Panc1 (cell line): ENCODE measurements at regions not wholly inside any gene's neighbourhood (a gene's known extent, or its start where the extent isn't known, plus 50 kb on each side); places are given as distances from the start of the nearest gene placed in this dataset.

Experiments used
- CTCF ChIP-seq: fragments of 450-650 bp; IDR thresholded peaks from 2 replicates; pipeline ENCODE4 v1.5.1; 2017; ENCODE audit warnings: mild to moderate bottlenecking
- POLR2AphosphoS5 ChIP-seq: IDR thresholded peaks from 2 replicates; pipeline ENCODE4 v1.6.1; 2012; ENCODE audit warnings: mild to moderate bottlenecking, low read depth, low read length, moderate library complexity
- REST ChIP-seq, 2 experiments: IDR thresholded peaks; 2 replicates each; pipeline ENCODE4 v1.6.1; 2011 to 2012; ENCODE audit warnings: low read depth in 2 of 2, control low read depth in 1 of 2, low read length in 1 of 2, mild to moderate bottlenecking in 1 of 2, moderate library complexity in 1 of 2; ENCODE audit not compliant: insufficient read depth in 1 of 2
- SIN3A ChIP-seq: IDR thresholded peaks from 2 replicates; pipeline ENCODE4 v1.6.1; 2012; ENCODE audit warnings: low read depth, mild to moderate bottlenecking, low read length, moderate library complexity, borderline replicate concordance; ENCODE audit not compliant: insufficient read depth
- TCF7L2 ChIP-seq: IDR thresholded peaks from 2 replicates; pipeline ENCODE4 v1.6.1; 2011; ENCODE audit warnings: mild to moderate bottlenecking, low read depth, low read length, inconsistent platforms

- no peak for TF ChIP-seq CTCF
- TF ChIP-seq POLR2AphosphoS5: no peak
- TF ChIP-seq TCF7L2: no peak
- TF ChIP-seq REST (IDR thresholded peaks at IDR 0.05; ENCODE audit: insufficient read depth in 1 of 2, low read depth in 2 of 2, low read length in 1 of 2): no peak
- TF ChIP-seq SIN3A: no peak
Measured at GRCh38 chr5:135117590-135117989, 83.6 kb upstream of the PITX1 start.
